Stimulated activated CD4-positive, alpha-beta T cell treated with anti-CD3 and anti-CD28 coated beads, TNF-alpha, amount 100 ng/mL, for 48 hours (primary cell): ENCODE measurements at regions not wholly inside any gene's neighbourhood (a gene's known extent, or its start where the extent isn't known, plus 50 kb on each side); places are given as distances from the start of the nearest gene placed in this dataset.
"Not testable (repeated sequence)": the region's sequence is repeated elsewhere in the genome, so short reads cannot be mapped to it uniquely, and the experiment has no call there.

Experiments used
- DNase-seq, 3 donors: peaks; one replicate each; pipeline ENCODE4 v3.0.0-alpha.2; 2020; ENCODE audit warnings: low read depth in 3 of 3

DNA sequence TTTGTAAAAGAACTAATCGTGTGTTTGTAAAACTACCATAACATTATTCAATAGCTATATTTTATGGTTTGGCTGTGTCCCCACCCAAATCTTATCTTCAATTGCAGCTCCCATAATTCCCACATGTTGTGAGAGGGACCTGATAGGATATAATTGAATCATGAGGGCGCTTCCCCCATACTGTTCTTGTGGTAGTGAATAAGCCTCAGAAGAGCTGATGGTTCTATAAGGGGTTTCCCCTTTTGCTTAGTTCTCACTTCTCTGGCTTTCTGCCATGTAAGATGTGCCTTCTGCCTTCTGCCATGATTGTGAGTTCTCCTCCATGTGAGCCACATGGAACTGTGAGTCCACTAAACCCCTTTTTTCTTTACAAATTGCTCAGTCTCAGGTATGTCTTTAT lies 1372.3 kb downstream of the AMY1C start:
- DNase-seq, result no peak

DNA sequence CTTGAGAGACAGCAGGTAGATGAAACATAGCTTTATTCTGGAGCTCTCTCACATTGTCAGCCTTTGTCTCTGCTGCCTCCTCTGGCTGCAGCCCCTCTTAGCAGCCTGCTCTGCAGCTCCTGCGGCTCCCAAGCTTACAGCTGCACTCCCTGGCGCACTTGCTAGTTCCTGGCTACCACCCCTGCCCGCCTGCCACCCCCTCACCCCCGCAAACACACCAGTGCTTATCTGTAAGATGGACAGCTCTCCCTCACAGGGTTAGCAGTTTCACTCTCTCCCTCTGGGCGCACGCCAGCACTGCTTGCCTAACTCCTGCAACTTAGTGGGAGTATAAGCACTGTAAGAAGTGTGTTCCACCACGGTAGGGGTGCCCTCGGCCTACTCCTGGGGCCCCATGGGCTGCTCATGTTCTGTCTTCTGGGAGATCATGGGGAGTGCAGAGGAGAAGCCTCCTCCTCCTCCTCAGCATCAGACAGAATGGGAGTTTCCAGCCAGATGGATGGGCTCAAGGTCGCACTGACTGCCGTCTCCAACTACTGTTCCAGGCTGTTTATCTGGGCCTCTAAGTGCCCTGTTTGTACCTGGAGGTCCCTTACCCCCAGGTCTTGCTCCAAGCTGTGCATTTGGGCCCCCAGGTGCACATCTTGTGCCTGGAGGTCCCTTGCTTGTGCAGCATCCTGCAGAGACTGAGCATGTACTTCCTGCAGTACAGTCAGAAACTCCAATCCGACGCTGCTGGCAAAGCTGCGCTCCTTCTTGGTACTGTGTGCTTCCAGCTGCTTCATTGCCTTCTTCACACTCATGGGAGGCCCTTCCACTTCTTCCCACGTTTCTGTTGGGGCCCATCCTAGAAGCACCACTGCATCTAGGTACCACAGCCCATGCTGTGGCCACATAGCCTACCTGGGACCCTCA lies 1388.1 kb downstream of the AMY1C start:
- no peak for DNase-seq

DNA sequence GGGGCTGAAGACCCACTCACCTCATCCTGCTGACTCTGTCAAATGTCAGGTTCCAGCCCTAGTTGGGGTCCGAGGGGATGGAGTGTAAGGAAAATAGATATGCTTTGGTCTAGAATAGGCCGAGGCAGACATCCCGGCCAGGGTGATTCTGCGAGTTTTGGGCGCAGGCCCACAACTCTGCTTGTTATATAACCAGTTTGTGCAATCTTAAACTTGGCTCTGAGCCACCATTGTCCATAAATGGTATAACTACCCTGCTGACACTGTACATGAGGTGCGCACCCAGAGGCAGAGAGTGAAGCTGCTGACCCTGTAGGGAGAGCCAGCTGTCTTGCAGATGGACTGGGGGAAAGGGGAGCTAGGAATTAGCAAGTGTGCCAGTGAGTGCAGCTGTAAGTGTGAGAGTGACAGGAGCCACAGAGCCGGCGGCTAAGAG lies 1388.8 kb downstream of the AMY1C start:
- DNase-seq, result no peak

DNA sequence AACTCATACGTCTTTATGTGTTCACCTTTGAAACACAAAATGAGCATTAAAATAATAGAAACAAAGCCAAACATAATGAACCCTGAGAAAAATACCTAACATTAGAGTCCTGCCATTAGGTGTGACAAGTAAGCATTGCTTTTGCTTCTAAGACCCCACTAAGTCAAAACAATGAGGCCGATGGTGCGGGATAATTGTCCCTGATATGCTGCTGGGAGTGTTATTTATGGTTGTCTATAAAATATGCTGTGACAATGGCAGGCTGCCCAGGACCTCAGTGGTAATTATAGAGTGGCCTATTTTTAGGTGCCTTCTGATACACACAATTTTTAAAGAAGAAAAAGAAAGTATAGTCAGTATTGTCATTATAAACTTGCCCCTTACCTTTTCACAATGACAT lies 1423.1 kb downstream of the AMY1C start:
- no peak for DNase-seq

DNA sequence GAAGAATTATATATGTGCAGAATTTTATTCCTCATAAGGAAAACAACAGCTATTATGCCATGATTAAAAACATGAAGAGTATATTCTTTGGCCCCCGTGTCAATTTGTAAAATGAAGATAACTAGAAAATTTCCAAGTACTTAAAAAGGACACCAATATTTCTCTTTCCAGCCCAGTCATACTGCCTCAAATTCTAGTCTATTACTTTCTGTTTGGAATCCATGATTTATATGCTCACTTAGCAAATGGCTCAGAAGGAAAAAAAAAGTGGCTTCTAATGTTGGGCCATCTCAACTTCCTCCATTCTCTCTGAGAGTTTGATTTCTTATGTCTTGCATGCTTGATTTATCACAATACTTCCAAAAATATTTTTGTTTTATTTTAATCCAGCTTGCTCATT lies 1431.1 kb downstream of the AMY1C start:
- no peak for DNase-seq

DNA sequence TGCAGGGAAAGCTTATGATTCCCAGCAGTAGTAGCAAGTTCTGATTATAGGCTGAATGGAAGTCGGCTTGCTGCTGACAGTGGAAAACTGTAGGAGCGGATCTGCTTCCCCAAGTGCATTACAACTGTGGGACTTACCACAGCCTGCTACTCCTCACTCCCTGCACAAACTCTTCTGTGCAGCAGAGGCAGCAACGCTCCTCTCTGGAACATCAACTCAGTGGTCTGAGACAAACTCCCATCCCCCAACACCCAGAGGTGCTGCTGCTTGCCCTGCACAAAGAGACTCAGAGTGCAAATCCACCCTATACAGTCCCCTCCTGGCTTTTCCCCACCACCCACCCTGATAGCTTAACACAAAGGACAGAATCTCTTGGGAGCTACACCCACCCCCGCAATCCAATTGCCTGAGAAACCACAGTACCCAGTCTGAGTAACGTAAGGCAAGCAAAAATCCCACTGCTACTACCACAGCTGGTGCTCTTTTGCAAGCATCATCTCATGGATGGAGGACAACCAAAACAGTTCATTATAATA lies 1455.2 kb downstream of the AMY1C start:
- no peak for DNase-seq

DNA sequence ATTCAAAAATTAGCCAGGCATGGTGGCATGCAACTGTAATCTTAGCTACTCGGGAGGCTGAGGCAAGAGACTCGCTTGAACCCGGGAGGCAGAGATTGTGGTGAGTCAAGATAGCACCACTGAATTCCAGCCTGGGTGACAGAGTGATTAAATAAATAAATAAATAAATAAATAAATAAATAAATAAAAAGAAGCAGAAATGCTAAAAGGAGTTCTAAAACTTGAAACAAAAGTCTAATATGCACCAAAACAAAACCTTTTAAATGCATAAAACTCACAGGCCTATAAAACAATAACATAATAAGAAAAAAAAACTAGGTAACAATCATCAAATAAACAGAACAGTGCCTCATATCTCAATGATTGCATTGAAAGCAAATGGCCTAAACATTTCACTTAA lies 1458.9 kb downstream of the AMY1C start:
- DNase-seq, result no peak

DNA sequence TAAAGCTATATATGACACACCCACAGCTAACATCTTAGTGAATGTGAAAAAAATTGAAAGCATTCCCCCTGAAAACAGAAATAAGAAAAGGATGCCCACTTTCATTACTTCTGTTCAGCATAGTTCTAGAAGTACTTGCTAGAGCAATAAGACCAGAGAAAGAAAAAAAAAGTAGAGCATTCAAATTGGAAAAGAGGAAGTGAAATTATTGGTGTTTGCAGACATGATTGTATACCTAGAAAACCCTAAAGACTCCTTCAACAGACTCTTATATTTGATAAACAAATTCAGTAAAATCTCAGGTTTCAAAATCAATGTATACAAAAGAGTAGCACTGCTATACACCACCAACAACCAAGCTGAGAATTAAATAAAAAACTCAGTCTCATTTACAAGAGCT lies 1461.0 kb downstream of the AMY1C start:
- DNase-seq, result no peak

DNA sequence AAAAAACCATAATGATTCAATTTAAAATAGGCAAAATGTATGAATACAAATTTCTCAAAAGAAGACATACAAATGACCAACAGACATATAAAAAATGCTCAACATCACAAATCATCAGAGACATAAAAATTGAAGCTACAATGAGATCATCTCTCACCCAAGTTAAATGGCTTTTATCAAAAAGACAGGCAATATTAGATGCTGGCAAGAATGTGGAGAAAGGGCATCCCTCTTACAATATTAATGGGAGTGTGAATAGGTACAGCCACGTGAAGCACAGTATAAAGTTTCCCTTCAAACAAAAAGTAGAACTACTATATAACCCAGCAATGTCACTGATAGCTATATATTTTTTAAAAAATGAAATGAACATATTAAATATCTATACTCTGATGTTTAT lies 1481.7 kb downstream of the AMY1C start:
- DNase-seq, result no peak

DNA sequence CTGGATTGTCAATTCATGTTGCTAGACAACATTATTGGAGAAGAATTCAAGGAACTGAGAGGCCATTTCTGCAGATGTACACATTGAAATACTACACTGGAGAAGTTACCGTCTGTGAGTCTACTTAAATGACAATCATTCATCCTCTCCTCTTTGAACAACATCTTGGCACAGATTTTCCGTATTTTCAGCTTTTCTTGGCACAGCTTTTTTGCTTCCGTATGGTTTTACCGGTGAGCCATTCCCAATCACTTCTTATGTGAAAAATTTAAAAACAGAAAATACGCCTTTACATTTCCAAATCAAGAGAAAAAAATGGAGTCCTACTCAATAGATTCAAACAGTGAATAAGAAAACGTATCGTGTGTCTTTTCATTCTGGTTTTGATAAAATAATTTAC lies 1493.7 kb downstream of the AMY1C start:
- DNase-seq, result no peak

DNA sequence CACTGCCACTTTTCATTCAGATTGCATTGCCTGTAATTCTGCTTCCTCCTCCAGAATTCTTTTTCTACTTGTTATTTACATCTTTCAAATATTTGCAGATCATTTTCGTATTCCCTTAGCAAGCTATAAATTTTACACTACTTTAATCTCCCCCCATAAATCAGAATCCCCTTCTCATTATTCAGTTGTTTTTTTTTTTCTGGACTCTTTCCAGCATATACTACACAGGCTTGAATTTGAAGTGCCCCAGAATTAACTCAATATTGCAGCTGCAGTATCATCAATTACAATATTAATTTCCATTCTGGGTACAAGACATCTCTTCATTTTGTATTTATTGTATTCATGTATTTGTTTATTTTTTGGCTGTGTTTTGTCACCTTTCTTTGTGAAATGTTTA lies 1494.3 kb downstream of the AMY1C start:
- DNase-seq, result no peak

DNA sequence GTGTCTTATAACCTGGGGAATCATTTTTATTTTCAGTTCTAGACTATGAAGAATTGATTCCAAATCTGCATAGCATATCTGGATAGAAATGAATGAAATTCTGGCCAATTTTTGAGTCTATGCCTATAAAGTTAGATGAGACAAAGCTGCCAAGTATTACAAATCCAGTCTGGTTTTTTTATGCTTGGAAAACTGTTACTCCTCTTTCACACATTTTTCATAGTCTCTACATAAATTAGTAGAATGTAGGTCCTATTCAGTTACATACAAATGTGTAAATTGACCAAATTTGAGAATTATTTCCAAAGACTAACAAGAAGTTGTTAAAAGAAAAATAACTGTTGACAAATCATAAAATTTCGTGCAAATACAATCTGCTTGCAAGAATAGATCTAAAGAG lies 1505.2 kb downstream of the AMY1C start:
- DNase-seq, result no peak

DNA sequence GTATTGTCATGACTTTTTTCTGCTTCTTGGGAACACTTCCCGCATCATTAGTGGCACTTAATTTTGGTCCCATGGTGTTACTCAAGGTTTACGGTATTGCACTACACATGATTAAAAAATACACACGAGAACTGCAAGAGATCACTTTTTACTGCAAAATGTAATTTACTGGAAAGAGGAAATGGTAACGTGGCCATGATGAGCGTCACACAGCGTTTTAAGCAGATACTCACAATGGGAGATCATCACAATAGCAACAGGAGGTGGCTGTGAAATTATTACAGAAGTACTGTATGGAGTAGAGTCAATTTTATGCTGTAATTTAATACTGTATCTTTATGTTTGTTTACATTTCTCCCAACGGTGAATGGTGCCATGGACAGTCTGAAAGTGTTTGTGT lies 1510.3 kb downstream of the AMY1C start:
- no peak for DNase-seq

DNA sequence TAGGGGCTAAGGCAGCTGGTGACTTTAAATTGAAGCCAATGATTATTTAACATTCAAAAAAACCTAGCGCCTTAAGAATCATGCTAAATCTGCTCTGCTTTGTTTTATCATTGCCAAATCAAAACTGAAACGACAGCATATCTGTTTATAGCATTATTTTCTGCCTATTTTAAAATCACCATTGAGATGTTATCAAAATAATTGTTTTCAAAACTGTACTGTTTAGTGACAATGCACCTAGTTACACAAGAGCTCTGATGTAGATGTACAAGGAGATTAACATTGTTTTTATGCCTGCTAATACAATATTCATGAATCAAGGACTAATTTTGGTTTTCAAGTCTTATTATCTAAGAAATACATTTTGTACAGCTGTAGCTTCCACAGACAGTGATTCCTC lies 1521.3 kb downstream of the AMY1C start:
- DNase-seq, result no peak

DNA sequence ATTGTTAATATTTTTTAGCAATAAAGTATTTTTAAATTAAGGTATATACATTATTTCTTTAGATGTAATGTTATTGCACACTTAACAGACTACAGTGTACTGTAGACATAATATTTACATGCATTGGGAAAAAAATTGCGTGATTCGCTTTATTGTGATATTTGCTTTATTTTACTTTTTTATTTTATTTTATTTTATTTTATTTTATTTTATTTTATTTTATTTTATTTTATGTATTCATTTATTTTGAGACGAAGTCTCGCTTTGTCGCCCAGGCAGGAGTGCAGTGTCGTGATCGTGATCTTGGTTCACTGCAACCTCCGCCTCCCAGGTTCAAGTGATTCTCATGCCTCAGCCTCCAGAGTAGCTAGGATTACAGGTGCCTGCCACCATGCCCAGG lies 1522.7 kb downstream of the AMY1C start:
- not testable (repeated sequence) for DNase-seq

DNA sequence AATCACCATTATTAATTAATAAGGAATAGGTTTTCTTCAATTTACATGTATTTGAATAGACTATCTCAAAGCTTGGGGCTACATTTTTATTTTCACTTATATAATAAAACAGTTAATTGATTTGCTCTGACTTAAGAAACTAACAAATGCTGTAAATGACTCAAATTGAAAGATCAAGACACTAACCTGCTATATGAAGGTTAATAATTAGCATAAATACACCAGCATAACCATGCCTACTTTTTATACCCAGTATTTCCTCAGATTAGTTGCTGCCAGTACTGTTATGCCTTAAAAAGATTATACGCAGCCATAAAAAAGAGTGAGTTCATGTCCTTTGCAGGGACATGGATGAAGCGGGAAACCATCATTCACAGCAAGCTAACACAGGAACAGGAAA lies 1545.1 kb downstream of the AMY1C start:
- no peak for DNase-seq

DNA sequence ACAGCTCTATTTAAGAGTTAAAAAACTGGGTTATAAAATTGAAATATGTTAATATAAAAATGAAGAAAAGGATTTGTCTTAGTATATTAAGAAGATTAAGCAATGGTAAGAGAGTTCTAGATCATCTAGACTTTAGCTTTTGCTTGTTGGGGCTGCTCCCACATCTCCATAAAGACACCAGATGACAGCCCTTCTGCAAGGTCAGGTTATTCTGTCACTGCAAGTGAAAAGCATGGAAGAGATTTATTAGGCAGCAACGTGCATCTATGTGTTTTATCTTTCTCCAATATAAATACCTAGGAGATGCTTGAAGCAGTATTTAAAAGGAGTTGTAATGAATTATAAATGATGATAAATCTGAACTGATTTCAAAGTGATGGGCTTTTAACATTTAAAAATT lies 1560.4 kb downstream of the AMY1C start:
- no peak for DNase-seq

DNA sequence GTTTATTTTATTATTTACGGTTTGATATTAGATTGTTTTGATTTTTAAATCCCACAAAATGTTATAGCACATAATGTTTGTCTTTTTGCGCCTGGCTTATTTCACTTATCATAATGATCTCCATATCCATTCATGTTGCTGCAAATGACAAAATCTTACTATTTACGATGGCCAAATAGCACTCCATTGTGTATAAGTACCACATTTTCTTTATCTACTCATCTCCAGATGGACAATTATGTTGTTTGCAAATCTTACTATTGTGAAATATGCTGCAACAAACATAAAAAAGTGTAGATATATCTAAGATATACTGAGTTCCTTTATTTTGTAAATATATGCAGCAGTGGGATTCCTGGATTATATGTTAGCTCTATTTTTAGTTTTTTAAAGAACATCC lies 1568.3 kb downstream of the AMY1C start:
- no peak for DNase-seq

DNA sequence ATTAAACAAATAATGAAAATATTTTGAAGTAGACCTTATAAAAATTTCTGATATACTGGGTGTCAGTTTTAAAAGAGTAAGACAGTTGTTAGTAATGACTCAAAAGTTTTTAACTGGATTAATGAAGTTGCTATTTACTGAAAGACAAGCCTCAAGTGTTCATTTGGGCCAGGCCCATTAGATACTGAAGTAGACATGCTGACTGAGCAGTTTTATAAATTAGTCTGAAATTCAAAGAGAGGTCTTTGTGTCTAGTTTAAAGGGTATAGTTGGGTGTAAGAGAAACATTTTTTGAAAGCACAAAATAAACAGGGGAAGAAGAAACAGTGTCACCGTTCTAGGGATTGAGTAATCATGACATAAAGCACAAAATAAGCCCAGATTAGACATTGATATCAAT lies 1577.2 kb downstream of the AMY1C start:
- DNase-seq, result no peak

DNA sequence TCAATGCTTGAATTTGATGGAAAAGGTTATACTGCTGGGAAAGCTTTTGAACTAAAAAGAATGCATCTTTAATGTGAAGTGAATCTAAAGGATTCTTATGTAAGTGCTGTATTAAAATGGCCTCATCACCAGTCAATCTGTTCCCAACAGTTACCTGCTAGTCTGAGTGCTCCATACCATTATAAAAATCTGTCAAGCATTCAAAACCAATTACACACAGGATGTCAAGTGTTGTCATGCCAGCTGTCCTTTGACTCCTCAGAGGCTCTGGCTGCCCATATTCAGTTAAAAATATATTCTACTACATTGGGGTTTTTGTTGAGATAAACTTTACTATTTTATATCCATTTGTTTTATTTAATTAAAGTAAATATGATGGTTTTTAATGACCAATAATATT lies 1587.7 kb downstream of the AMY1C start:
- DNase-seq, result no peak

DNA sequence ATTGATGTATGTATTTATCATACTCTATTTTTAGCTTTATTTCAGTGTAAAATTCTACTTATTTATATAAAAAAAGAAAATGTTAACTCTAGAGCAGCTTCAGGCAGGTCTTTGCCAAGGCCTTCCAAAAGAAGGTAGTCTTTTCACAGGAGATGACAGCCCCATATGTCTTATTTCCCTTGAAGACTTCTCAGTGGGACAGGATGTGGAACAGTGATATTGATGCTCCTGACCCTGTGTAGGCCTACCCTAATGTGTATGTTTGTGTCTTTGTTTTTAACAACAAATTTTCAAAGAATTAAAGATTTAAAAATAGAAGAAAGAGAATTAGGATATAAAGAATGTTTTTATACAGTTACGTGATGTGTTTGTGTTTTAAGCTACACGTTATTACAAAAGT lies 1593.6 kb downstream of the AMY1C start:
- DNase-seq, result no peak

DNA sequence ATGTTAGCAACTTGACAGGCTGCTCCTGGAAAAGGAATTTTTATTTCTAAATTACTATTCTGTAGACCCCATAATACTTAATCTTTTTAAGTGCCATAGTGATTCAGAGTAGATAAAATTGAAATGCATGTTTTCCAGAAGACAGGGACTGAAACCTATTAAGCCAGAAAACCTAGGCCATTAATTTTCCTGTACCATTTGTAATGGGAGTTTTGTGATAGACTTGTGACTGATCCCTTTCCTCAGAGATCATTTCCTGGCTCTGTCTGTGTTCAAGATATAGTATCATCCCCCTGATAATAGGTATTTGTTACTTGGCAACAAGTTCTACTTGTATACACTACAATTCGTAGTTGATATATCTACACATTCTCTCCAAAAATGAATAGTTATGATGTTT lies 1609.8 kb downstream of the AMY1C start:
- DNase-seq, result no peak

DNA sequence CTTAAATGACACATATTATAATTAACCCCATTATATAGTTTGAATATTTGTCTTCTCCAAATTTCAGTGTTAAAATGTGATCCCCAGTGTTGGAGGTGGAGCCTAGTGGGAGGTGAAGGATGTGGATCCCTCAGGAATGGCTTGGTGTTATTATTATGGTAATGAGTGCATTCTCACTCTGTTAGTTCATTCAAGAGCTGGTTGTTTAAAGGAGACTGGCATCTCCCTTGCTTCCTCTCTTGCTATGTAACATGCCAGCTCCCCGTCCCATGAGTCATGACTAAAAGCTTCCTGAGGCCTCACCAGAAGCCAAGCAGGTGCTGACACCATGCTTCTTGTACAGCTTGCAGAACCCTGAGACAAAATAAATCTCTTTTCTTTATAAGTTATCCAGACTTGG lies 1612.7 kb downstream of the AMY1C start:
- DNase-seq, result no peak

DNA sequence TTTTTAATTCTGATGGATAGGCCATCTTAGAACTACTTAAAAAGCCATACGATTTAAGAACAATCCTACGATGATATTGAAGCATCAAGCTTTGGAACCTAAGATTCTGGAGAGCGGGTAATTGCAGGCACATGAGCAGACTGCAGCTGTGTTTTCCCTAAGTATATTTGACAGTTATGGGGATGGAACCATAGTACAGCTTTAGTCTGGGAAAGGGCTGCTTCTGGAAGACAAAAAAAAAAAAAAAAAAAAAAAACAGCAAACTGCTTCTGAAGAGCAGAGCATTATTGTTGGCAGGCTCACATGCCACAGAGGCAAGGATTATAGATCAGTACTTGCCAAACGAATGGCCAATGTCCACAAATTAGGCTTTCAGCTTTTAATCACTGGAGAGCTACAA lies 1618.7 kb downstream of the AMY1C start:
- no peak for DNase-seq
